ENCODE measurements at regions not wholly inside any gene's neighbourhood (a gene's known extent, or its start where the extent isn't known, plus 50 kb on each side); places are given as distances from the start of the nearest gene placed in this dataset.

DNA sequence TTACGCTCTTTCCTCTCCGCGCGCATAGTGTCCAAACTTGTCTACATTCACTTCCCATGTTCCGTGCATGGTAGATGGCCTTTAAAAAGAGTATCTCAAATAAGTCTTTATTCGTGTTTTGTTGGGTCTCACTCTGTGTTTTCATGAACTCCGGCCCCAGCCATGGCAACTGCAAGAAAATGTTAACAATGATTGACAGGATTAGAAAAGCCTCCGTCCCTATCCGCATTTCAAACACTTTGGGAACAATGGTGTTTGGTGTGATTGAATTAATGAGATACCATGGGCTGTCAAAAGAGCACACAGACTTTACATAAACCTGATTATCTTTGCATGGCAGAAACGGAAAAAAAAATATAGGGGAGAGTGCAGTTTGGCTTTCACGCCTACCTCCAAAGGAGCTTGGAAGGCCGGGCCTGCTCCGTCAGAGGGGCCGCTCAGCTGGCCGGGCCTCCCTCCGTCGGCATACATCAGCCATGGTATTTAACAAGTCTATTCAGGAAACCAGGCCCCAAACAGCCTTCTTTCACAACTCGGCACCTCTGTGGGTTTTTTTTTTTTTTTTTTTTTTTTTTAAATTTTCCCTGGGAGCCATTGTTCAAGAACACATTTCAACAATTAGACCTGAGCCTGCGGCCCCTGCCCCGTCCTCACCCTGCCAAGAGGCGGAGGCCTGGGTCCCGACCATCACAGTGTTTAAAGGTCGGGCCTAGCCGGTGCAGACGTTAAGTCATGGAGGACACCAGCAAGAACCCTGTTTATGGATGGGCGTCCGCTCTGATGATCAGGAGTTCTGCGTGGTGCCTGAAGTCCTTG, 323.8 kb upstream of the IRX4 start:
- CTCF ChIA-PET, result no interaction called here
- DNase-seq (ENCODE audit: low read depth), result no peak
- no peaks in the 10 kb centered on the region for H3K27me3 ChIP-seq (ENCODE audit: control insufficient read depth, insufficient read depth, low read length)
- no peaks in the 10 kb centered on the region for H3K36me3 ChIP-seq (ENCODE audit: control insufficient read depth, insufficient read depth, low read length)
- no peak overlapping the region for H3K4me3 ChIP-seq (ENCODE audit: low read depth, low read length)
- POLR2A ChIA-PET, result no interaction called here
- TF ChIP-seq CTCF (IDR thresholded peaks at IDR 0.05; ENCODE audit: insufficient read depth, low read depth, low read length), result no peak

- CTCF ChIA-PET, result no interaction called here
- Histone ChIP-seq H3K4me3 (ENCODE audit: low read depth, low read length) (no peak overlapping the region), H3K36me3 (ENCODE audit: control insufficient read depth, insufficient read depth, low read length) (no peaks in the 10 kb centered on the region), H3K27me3 (ENCODE audit: control insufficient read depth, insufficient read depth, low read length) (no peaks in the 10 kb centered on the region)
- no peak for DNase-seq (ENCODE audit: low read depth)
- TF ChIP-seq CTCF (IDR thresholded peaks at IDR 0.05; ENCODE audit: insufficient read depth, low read depth, low read length), result no peak
- POLR2A ChIA-PET, result no interaction called here
These were observed 323.0 kb upstream of the IRX4 start for GRCh38 chr5:2205596-2206226.

- no peaks in the 10 kb centered on the region for H3K36me3 ChIP-seq (ENCODE audit: control insufficient read depth, insufficient read depth, low read length)
- ChIA-PET CTCF (no interaction called here), POLR2A (no interaction called here)
- no peaks in the 10 kb centered on the region for H3K27me3 ChIP-seq (ENCODE audit: control insufficient read depth, insufficient read depth, low read length)
- H3K4me3 ChIP-seq (ENCODE audit: low read depth, low read length), result no peak overlapping the region
- no peak for TF ChIP-seq CTCF (IDR thresholded peaks at IDR 0.05; ENCODE audit: insufficient read depth, low read depth, low read length)
- DNase-seq (ENCODE audit: low read depth), result no peak
These were observed 322.5 kb upstream of the IRX4 start for GRCh38 chr5:2205185-2205585.

DNA sequence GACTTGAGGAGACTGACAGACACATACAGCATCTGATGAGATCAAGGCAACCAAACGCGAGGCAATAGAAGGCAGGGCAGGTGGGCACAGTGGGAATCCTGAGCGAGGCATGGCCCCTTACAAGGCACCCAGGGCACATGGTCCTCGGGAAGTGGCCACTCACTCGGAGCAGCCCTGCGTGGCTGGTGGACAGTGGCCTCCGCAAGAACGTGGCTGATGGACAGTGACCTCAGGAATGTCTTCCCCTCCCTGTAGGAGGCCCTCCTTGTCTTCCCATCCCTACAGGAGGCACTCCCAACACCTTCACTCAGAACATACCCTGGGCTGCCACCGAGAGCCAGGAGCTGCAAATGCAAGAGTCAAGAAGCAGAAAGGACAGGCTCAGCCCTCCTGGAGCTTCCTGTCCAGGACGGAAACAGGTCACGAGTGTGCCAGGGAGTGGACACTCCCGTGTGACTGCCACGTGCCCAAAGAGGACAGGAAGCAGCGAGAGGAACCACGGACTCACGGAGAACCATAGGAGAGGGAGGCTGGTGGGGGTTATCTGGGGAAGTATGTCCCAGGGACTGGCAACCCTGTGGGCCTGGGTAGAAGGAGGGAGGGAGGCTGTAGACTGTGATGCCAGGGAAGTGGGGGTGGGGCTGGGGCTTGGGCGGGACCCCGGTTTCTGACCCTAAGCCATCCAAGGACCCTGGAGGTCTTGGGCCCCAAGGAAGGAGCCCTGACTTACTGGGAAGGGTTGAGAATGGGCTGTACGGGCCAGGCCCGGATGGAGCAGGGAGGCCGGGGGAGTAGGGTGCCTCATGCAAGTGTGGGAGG, 321.9 kb upstream of the IRX4 start:
- ChIA-PET POLR2A (no interaction called here), CTCF (no interaction called here)
- no peaks in the 10 kb centered on the region for H3K27me3 ChIP-seq (ENCODE audit: control insufficient read depth, insufficient read depth, low read length)

More for the DNA sequence above, 321.9 kb upstream of the IRX4 start:
- no peak for TF ChIP-seq CTCF (IDR thresholded peaks at IDR 0.05; ENCODE audit: insufficient read depth, low read depth, low read length)
- Histone ChIP-seq H3K4me3 (ENCODE audit: low read depth, low read length) (no peak overlapping the region), H3K36me3 (ENCODE audit: control insufficient read depth, insufficient read depth, low read length) (no peaks in the 10 kb centered on the region)
- no peak for DNase-seq (ENCODE audit: low read depth)

Data from BJ (cell line).